ENCODE measurements at regions not wholly inside any gene's neighbourhood (a gene's known extent, or its start where the extent isn't known, plus 50 kb on each side); places are given as distances from the start of the nearest gene placed in this dataset.

GRCh38 chr4:11687727-11688126 is 259.0 kb upstream of the HS3ST1 start:
- Histone ChIP-seq H3K27me3 (replicated peaks; ENCODE audit: insufficient read depth, low read depth, low read length, poor library complexity) (no peaks in the 10 kb centered on the region), H3K36me3 (ENCODE audit: insufficient read depth, low read length, poor library complexity, severe bottlenecking) (no peaks in the 10 kb centered on the region), H3K4me3 (ENCODE audit: low read depth, low read length, poor library complexity, severe bottlenecking) (no peak overlapping the region), H3K4me1 (ENCODE audit: insufficient read depth, low read length, poor library complexity, severe bottlenecking) (no peaks in the 10 kb centered on the region), H3K9me3 (ENCODE audit: low read depth, low read length, poor library complexity, severe bottlenecking) (peaks cover 34% of the 10 kb centered on the region), H3K27ac (ENCODE audit: low read depth, low read length, poor library complexity, severe bottlenecking) (no peak overlapping the region)
- POLR2A ChIA-PET (ENCODE audit: low non-redundant PET) = no interaction called here
- intact Hi-C loops (cut with micrococcal nuclease; ENCODE audit: unreplicated experiment) = no loop called here
- TF ChIP-seq EZH2 (IDR thresholded peaks at IDR 0.05; ENCODE audit: borderline replicate concordance, low read depth, low read length, poor library complexity, severe bottlenecking) (no peak), CTCF (conservative IDR thresholded peaks at IDR 0.05; ENCODE audit: low read depth, low read length) (no peak)
- no TSS peak for BruUV-seq (replicated peaks)
- CTCF ChIA-PET = no interaction called here
- DNase-seq (ENCODE audit: low spot score) = no peak

GRCh38 chr4:11685481-11685880 is 256.8 kb upstream of the HS3ST1 start:
- no peaks in the 10 kb centered on the region for H3K27me3 ChIP-seq (replicated peaks; ENCODE audit: insufficient read depth, low read depth, low read length, poor library complexity)
- BruUV-seq (replicated peaks) = no TSS peak
- no peak overlapping the region for H3K27ac ChIP-seq (ENCODE audit: low read depth, low read length, poor library complexity, severe bottlenecking)
- H3K36me3 ChIP-seq (ENCODE audit: insufficient read depth, low read length, poor library complexity, severe bottlenecking) = no peaks in the 10 kb centered on the region
- CTCF ChIA-PET = no interaction called here
- POLR2A ChIA-PET (ENCODE audit: low non-redundant PET) = no interaction called here
- peaks cover 28% of the 10 kb centered on the region for H3K9me3 ChIP-seq (ENCODE audit: low read depth, low read length, poor library complexity, severe bottlenecking)
- TF ChIP-seq CTCF (conservative IDR thresholded peaks at IDR 0.05; ENCODE audit: low read depth, low read length) (no peak), EZH2 (IDR thresholded peaks at IDR 0.05; ENCODE audit: borderline replicate concordance, low read depth, low read length, poor library complexity, severe bottlenecking) (no peak)
- intact Hi-C loops (cut with micrococcal nuclease; ENCODE audit: unreplicated experiment) = no loop called here
- H3K4me1 ChIP-seq (ENCODE audit: insufficient read depth, low read length, poor library complexity, severe bottlenecking) = no peaks in the 10 kb centered on the region
- DNase-seq (ENCODE audit: low spot score) = no peak
- H3K4me3 ChIP-seq (ENCODE audit: low read depth, low read length, poor library complexity, severe bottlenecking) = no peak overlapping the region

GRCh38 chr4:11675051-11675800 is 246.5 kb upstream of the HS3ST1 start:
- no peak for TF ChIP-seq CTCF (conservative IDR thresholded peaks at IDR 0.05; ENCODE audit: low read depth, low read length)
- Histone ChIP-seq H3K4me3 (ENCODE audit: low read depth, low read length, poor library complexity, severe bottlenecking) (no peak overlapping the region), H3K4me1 (ENCODE audit: insufficient read depth, low read length, poor library complexity, severe bottlenecking) (no peaks in the 10 kb centered on the region), H3K27me3 (replicated peaks; ENCODE audit: insufficient read depth, low read depth, low read length, poor library complexity) (no peaks in the 10 kb centered on the region), H3K27ac (ENCODE audit: low read depth, low read length, poor library complexity, severe bottlenecking) (no peak overlapping the region), H3K9me3 (ENCODE audit: low read depth, low read length, poor library complexity, severe bottlenecking) (peaks cover 10% of the 10 kb centered on the region), H3K36me3 (ENCODE audit: insufficient read depth, low read length, poor library complexity, severe bottlenecking) (no peaks in the 10 kb centered on the region)
- intact Hi-C loops (cut with micrococcal nuclease; ENCODE audit: unreplicated experiment) = no loop called here
- no TSS peak for BruUV-seq (replicated peaks)
- ChIA-PET POLR2A (ENCODE audit: low non-redundant PET) (no interaction called here), CTCF (no interaction called here)
- no peak for DNase-seq (ENCODE audit: low spot score)

All from A673 (cell line).